ENCODE measurements at regions not wholly inside any gene's neighbourhood (a gene's known extent, or its start where the extent isn't known, plus 50 kb on each side); places are given as distances from the start of the nearest gene placed in this dataset.

- ATAC-seq (ENCODE audit: low read depth), result no peak
- Histone ChIP-seq H3K27ac (ENCODE audit: poor library complexity, severe bottlenecking) (no peak overlapping the region), H3K27me3 (ENCODE audit: insufficient read depth, poor library complexity, severe bottlenecking) (no peaks in the 10 kb centered on the region), H3K9me3 (ENCODE audit: severe bottlenecking) (no peaks in the 10 kb centered on the region), H3K4me1 (ENCODE audit: insufficient read depth, poor library complexity, severe bottlenecking) (no peaks in the 10 kb centered on the region), H3K36me3 (ENCODE audit: low read depth) (no peaks in the 10 kb centered on the region), H3K4me3 (ENCODE audit: severe bottlenecking) (no peak overlapping the region)
- DNase-seq (ENCODE audit: low spot score), result no peak
- TF ChIP-seq CTCF (IDR thresholded peaks at IDR 0.05; ENCODE audit: poor library complexity, severe bottlenecking), result no peak
Observed at GRCh38 chr4:179268791-179269190, 1826.6 kb upstream of the AGA start.

GRCh38 chr4:179272282-179272681, 1830.0 kb upstream of the AGA start:
- Histone ChIP-seq H3K27me3 (ENCODE audit: insufficient read depth, poor library complexity, severe bottlenecking) (no peaks in the 10 kb centered on the region), H3K36me3 (ENCODE audit: low read depth) (no peaks in the 10 kb centered on the region), H3K9me3 (ENCODE audit: severe bottlenecking) (no peaks in the 10 kb centered on the region), H3K4me3 (ENCODE audit: severe bottlenecking) (no peak overlapping the region), H3K4me1 (ENCODE audit: insufficient read depth, poor library complexity, severe bottlenecking) (no peaks in the 10 kb centered on the region), H3K27ac (ENCODE audit: poor library complexity, severe bottlenecking) (no peak overlapping the region)
- no peak for DNase-seq (ENCODE audit: low spot score)
- no peak for TF ChIP-seq CTCF (IDR thresholded peaks at IDR 0.05; ENCODE audit: poor library complexity, severe bottlenecking)
- ATAC-seq (ENCODE audit: low read depth), result no peak

- no peaks in the 10 kb centered on the region for H3K36me3 ChIP-seq (ENCODE audit: low read depth)
- H3K4me3 ChIP-seq (ENCODE audit: severe bottlenecking), result no peak overlapping the region
- H3K4me1 ChIP-seq (ENCODE audit: insufficient read depth, poor library complexity, severe bottlenecking), result no peaks in the 10 kb centered on the region
- ATAC-seq (ENCODE audit: low read depth) (no peak), DNase-seq (ENCODE audit: low spot score) (no peak)
- no peak overlapping the region for H3K27ac ChIP-seq (ENCODE audit: poor library complexity, severe bottlenecking)
- TF ChIP-seq CTCF (IDR thresholded peaks at IDR 0.05; ENCODE audit: poor library complexity, severe bottlenecking), result no peak
- no peaks in the 10 kb centered on the region for H3K9me3 ChIP-seq (ENCODE audit: severe bottlenecking)
- no peaks in the 10 kb centered on the region for H3K27me3 ChIP-seq (ENCODE audit: insufficient read depth, poor library complexity, severe bottlenecking)
Observed at GRCh38 chr4:179278647-179279046, 1836.4 kb upstream of the AGA start.

- Histone ChIP-seq H3K27me3 (ENCODE audit: insufficient read depth, poor library complexity, severe bottlenecking) (no peaks in the 10 kb centered on the region), H3K27ac (ENCODE audit: poor library complexity, severe bottlenecking) (no peak overlapping the region), H3K9me3 (ENCODE audit: severe bottlenecking) (no peaks in the 10 kb centered on the region), H3K4me3 (ENCODE audit: severe bottlenecking) (no peak overlapping the region), H3K36me3 (ENCODE audit: low read depth) (no peaks in the 10 kb centered on the region), H3K4me1 (ENCODE audit: insufficient read depth, poor library complexity, severe bottlenecking) (no peaks in the 10 kb centered on the region)
- no peak for TF ChIP-seq CTCF (IDR thresholded peaks at IDR 0.05; ENCODE audit: poor library complexity, severe bottlenecking)
- DNase-seq (ENCODE audit: low spot score) (no peak), ATAC-seq (ENCODE audit: low read depth) (no peak)
Observed at GRCh38 chr4:179285696-179286095, 1843.5 kb upstream of the AGA start.

GRCh38 chr4:179291657-179292056, 1849.4 kb upstream of the AGA start:
- no peaks in the 10 kb centered on the region for H3K9me3 ChIP-seq (ENCODE audit: severe bottlenecking)
- no peak for DNase-seq (ENCODE audit: low spot score)
- no peak overlapping the region for H3K27ac ChIP-seq (ENCODE audit: poor library complexity, severe bottlenecking)

More at GRCh38 chr4:179291657-179292056, 1849.4 kb upstream of the AGA start:
- Histone ChIP-seq H3K4me1 (ENCODE audit: insufficient read depth, poor library complexity, severe bottlenecking) (no peaks in the 10 kb centered on the region), H3K36me3 (ENCODE audit: low read depth) (no peaks in the 10 kb centered on the region), H3K27me3 (ENCODE audit: insufficient read depth, poor library complexity, severe bottlenecking) (no peaks in the 10 kb centered on the region), H3K4me3 (ENCODE audit: severe bottlenecking) (no peak overlapping the region)
- no peak for TF ChIP-seq CTCF (IDR thresholded peaks at IDR 0.05; ENCODE audit: poor library complexity, severe bottlenecking)
- no peak for ATAC-seq (ENCODE audit: low read depth)

All from RWPE2 (cell line).